ENCODE measurements at regions not wholly inside any gene's neighbourhood (a gene's known extent, or its start where the extent isn't known, plus 50 kb on each side); places are given as distances from the start of the nearest gene placed in this dataset.

DNA sequence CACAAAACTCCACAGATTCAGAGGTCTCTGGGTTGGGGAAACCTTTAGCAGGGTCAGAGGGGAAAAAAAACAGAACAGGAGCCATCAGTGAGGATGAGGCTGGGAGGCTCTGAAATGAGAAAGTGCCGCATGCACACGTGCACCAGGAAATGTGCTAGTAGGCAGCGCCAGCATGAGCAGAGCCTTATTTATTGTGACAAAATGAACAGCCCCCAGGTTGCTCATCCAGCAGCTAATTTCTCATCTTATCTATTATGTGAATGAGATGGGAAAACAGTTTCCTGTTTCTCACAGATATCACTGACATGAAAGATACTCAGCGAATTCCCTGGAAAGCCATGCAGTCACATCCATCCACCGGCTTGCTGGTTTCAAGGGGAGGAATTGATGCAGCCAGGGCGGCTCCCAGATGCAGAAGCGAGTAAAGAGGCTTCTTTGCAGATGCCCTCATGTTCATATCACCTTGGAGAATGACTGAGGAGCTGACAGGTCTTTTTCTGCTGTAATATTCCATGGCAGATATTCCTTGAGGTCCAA is 176.1 kb downstream of the MBOAT1 start:
- H3K9me3 ChIP-seq (ENCODE audit: low read length): no peaks in the 10 kb centered on the region
- H3K27ac ChIP-seq (ENCODE audit: low read depth, low read length, poor library complexity, severe bottlenecking): no peak overlapping the region
- TF ChIP-seq EZH2 (IDR thresholded peaks at IDR 0.05; ENCODE audit: borderline replicate concordance, low read length): no peak
- TF ChIP-seq, protein P1, sequence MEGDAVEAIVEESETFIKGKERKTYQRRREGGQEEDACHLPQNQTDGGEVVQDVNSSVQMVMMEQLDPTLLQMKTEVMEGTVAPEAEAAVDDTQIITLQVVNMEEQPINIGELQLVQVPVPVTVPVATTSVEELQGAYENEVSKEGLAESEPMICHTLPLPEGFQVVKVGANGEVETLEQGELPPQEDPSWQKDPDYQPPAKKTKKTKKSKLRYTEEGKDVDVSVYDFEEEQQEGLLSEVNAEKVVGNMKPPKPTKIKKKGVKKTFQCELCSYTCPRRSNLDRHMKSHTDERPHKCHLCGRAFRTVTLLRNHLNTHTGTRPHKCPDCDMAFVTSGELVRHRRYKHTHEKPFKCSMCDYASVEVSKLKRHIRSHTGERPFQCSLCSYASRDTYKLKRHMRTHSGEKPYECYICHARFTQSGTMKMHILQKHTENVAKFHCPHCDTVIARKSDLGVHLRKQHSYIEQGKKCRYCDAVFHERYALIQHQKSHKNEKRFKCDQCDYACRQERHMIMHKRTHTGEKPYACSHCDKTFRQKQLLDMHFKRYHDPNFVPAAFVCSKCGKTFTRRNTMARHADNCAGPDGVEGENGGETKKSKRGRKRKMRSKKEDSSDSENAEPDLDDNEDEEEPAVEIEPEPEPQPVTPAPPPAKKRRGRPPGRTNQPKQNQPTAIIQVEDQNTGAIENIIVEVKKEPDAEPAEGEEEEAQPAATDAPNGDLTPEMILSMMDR (IDR thresholded peaks at IDR 0.05; ENCODE audit: low read length): no peak
- no peaks in the 10 kb centered on the region for H3K9me2 ChIP-seq (ENCODE audit: low read depth, low read length)
- H3K4me2 ChIP-seq (ENCODE audit: low read length): no peak overlapping the region
- no peaks in the 10 kb centered on the region for H4K20me1 ChIP-seq (ENCODE audit: insufficient read depth, low read length)
- H3K9ac ChIP-seq (ENCODE audit: low read length): no peak overlapping the region
- no peaks in the 10 kb centered on the region for H3K36me3 ChIP-seq (ENCODE audit: insufficient read depth, low read length)
- no peaks in the 10 kb centered on the region for H3F3A ChIP-seq (ENCODE audit: insufficient read depth, low read length)
- no peak overlapping the region for H3K4me3 ChIP-seq (ENCODE audit: low read depth, low read length, poor library complexity, severe bottlenecking)
- no peaks in the 10 kb centered on the region for H3K4me1 ChIP-seq (ENCODE audit: insufficient read depth, low read length, severe bottlenecking)
- H3K27me3 ChIP-seq (ENCODE audit: insufficient read depth, low read length): no peaks in the 10 kb centered on the region
- H2AFZ ChIP-seq (ENCODE audit: low read length): no peak overlapping the region
- H3K79me2 ChIP-seq (ENCODE audit: insufficient read depth, low read length): no peaks in the 10 kb centered on the region

DNA sequence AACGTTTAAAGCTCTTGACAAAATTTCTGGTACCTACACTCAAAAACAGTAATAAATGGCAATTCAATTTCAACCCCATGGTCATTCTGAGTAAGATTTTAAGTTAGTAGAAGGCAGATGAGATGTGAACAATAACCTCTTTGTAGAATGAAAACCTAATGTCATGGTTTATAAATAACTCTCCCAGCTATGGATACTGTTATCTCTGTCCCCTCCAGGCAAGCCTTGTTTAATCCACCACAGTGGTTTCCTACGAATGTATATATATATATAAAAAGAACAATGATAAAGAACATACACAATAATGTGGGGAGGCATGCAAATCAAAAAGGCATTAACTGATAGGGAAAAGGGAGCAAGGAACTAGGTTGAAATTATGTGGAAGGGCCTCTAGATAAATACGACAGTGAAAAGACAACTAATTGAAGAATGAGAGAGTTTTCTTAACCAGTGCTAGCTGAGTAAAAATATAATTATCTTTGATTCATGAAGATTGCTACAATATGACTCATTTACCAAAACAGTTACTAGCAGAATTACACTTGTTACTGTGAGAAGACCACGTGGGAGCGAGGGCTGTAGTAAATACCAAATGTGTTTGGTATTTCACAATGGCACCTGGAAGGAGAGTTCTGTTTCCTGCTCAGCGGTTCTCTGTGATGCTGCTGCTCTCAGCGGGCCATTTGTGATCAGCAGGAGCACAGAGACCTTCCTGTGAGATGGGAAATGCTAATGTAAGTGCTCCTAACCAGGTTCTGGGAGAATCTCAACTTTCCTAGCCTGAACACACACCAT is 173.7 kb downstream of the MBOAT1 start:
- H3K4me3 ChIP-seq (ENCODE audit: low read depth, low read length, poor library complexity, severe bottlenecking): no peak overlapping the region
- no peaks in the 10 kb centered on the region for H3K9me3 ChIP-seq (ENCODE audit: low read length)
- H2AFZ ChIP-seq (ENCODE audit: low read length): no peak overlapping the region
- H3K27ac ChIP-seq (ENCODE audit: low read depth, low read length, poor library complexity, severe bottlenecking): no peak overlapping the region
- no peaks in the 10 kb centered on the region for H4K20me1 ChIP-seq (ENCODE audit: insufficient read depth, low read length)
- TF ChIP-seq, protein P1 (IDR thresholded peaks at IDR 0.05; ENCODE audit: low read length): no peak
- TF ChIP-seq EZH2 (IDR thresholded peaks at IDR 0.05; ENCODE audit: borderline replicate concordance, low read length): no peak
- no peaks in the 10 kb centered on the region for H3F3A ChIP-seq (ENCODE audit: insufficient read depth, low read length)
- H3K4me1 ChIP-seq (ENCODE audit: insufficient read depth, low read length, severe bottlenecking): no peaks in the 10 kb centered on the region
- H3K79me2 ChIP-seq (ENCODE audit: insufficient read depth, low read length): no peaks in the 10 kb centered on the region
- no peaks in the 10 kb centered on the region for H3K36me3 ChIP-seq (ENCODE audit: insufficient read depth, low read length)
- H3K4me2 ChIP-seq (ENCODE audit: low read length): no peak overlapping the region
- H3K9ac ChIP-seq (ENCODE audit: low read length): no peak overlapping the region
- no peaks in the 10 kb centered on the region for H3K9me2 ChIP-seq (ENCODE audit: low read depth, low read length)
- no peaks in the 10 kb centered on the region for H3K27me3 ChIP-seq (ENCODE audit: insufficient read depth, low read length)

DNA sequence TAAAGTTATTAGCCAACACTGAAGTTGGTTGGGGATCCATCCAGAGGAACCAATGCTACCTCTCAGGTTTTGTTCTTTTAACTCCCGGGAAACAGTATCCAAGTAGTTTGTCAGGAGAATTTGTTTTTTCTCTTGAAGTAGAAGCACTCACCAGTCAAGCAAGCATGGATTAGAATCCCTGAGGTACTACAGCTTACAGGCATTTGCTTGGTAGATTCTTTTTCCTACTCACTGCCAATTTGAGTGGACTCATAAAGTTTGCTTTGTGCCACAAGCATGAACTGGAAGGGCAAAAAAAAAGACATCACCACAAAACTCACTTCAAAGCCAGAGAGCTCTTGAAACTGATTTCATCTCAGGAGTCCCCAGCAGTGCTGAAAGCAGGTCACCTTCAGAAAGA is 167.4 kb downstream of the MBOAT1 start:
- Histone ChIP-seq H3K9ac (ENCODE audit: low read length) (no peak overlapping the region), H3K9me2 (ENCODE audit: low read depth, low read length) (no peaks in the 10 kb centered on the region)
- TF ChIP-seq, protein P1 (IDR thresholded peaks at IDR 0.05; ENCODE audit: low read length): no peak
- TF ChIP-seq EZH2 (IDR thresholded peaks at IDR 0.05; ENCODE audit: borderline replicate concordance, low read length): no peak

More for the DNA sequence above, 167.4 kb downstream of the MBOAT1 start:
- H3K4me2 ChIP-seq (ENCODE audit: low read length): no peak overlapping the region
- H3K4me1 ChIP-seq (ENCODE audit: insufficient read depth, low read length, severe bottlenecking): no peaks in the 10 kb centered on the region
- no peaks in the 10 kb centered on the region for H4K20me1 ChIP-seq (ENCODE audit: insufficient read depth, low read length)
- no peaks in the 10 kb centered on the region for H3K79me2 ChIP-seq (ENCODE audit: insufficient read depth, low read length)
- no peak overlapping the region for H3K4me3 ChIP-seq (ENCODE audit: low read depth, low read length, poor library complexity, severe bottlenecking)
- H3K27ac ChIP-seq (ENCODE audit: low read depth, low read length, poor library complexity, severe bottlenecking): no peak overlapping the region
- no peaks in the 10 kb centered on the region for H3K36me3 ChIP-seq (ENCODE audit: insufficient read depth, low read length)
- no peaks in the 10 kb centered on the region for H3K9me3 ChIP-seq (ENCODE audit: low read length)
- H3K27me3 ChIP-seq (ENCODE audit: insufficient read depth, low read length): no peaks in the 10 kb centered on the region
- H3F3A ChIP-seq (ENCODE audit: insufficient read depth, low read length): no peaks in the 10 kb centered on the region
- H2AFZ ChIP-seq (ENCODE audit: low read length): no peak overlapping the region

All from OCI-LY1 (cell line).